Stimulated activated CD8-positive, alpha-beta memory T cell treated with anti-CD3 and anti-CD28 coated beads, Interleukin-4, amount 100 ng/mL, for 24 hours (primary cell): ENCODE measurements at regions not wholly inside any gene's neighbourhood (a gene's known extent, or its start where the extent isn't known, plus 50 kb on each side); places are given as distances from the start of the nearest gene placed in this dataset.

ENCODE experiments used
- DNase-seq: peaks from one replicate; pipeline ENCODE4 v3.0.0-alpha.2; 2020; ENCODE audit warnings: low read depth

DNA sequence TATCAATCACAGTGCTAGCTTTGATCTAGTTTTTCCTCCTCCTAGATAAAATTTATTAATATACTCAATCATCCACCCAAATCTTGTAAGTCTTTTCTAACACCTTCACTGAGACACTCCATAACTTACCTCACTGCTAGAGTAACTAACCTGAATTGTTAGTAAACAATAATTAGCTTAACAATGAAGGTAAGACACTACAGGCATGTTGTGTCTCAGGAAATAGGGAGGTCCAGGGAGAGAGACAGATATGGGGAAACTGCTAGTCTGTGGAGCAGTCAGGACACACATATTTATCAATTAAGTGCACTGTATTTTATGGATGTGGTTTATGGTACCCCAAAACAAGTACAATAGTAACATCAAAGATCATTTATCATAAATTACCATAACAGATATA, 94.2 kb upstream of the SSTR1 start:
- no peak for DNase-seq

GRCh38 chr14:38116895-38117294, 90.8 kb upstream of the SSTR1 start:
- DNase-seq: no peak

GRCh38 chr14:38120109-38120508, 87.6 kb upstream of the SSTR1 start:
- no peak for DNase-seq

DNA sequence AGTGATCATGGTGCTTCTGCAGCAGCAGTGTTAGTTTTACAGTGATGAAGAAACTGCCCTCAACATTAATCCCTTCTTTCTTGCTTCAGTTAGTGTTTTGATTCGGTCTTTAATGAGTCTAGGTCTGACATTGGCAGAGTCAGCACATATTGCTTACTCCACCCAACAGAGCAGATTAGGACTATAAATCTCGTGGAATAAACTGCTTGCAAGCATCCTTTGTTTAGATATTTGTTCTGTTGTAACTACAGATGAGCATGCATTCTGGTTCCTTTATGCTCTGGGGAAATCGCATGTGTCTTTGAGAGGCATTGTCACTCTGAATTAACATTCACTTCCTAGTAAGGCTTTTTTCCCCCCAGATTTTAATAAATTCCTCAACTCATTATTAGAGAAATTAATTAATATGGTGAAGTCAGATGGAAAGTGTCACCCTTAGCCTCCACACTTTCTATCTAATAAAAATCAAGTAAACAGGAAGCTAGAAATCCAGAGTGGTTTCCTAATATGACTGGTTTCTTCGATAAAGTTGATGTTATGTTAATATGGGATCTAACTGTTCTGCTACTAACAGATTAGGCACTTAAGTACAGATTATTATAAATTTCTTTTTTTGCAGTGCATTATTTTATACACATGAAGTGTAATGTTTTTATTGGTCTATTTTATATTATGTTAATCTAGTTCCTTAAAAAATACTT, 86.2 kb upstream of the SSTR1 start:
- DNase-seq: no peak

DNA sequence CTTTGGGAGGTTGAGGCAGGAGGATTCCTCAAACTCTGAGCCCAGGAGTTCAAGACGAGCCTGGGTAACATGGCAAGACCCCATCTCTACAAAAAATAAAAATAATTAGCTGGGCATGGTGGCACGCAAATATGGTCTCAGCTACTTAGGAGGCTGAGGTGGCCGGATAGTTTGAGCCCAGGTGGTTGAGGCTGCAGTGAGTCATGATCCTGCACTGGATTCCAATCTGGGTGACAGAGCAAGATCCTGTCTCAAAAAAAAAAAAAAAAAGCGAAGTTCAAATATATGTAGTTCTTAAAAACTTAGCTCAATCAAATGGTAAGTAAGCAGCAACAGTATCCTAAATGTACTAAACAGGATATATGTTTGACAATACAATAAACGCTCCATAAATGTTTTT, 85.5 kb upstream of the SSTR1 start:
- no peak for DNase-seq

DNA sequence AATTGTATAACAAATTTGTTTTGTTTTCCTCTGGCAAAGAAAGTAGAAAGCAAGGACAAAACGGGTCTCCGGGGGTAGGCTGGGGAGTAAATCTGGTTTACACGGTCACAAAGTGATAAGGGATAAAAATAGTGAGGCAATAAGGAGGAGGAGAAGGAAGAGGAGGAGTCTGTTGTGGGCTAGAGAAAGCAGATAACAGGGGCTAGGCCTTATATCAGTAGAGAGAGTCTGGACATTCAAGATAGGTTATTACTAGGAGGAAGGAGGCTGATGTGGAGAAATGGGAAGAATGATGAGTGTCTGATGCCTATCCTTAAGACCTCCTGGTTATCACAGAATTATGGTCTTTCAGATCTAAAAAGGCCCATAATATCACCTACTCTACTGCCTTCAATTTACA, 83.2 kb upstream of the SSTR1 start:
- no peak for DNase-seq

DNA sequence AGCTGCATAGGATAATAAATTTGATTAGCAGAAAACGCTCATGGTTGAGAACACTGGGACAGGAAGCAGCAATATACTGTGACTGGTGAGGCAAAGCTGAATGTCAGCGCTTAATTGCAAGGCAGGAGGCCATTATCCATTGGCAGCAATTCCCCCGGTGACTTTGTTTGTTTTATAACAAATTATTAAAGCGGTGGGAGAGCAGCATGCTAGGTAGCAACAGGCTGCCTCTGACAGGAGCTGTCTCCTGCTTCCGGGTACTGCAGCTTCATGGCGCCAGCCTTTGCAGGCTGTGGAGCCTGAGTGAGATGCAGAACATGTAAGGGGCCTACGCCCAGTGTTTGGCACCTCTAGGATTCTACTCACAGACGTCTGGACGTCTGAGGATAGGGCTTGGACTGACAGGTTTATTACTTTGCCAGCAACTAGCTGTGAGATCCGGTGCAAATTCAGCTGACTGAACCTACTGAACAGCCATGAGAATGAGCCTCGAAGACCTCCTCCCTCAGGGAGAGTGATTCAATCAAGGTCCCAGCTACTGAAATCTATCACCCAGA, 82.1 kb upstream of the SSTR1 start:
- DNase-seq: no peak

- DNase-seq: no peak
Observed at GRCh38 chr14:38127356-38127755, 80.3 kb upstream of the SSTR1 start.

DNA sequence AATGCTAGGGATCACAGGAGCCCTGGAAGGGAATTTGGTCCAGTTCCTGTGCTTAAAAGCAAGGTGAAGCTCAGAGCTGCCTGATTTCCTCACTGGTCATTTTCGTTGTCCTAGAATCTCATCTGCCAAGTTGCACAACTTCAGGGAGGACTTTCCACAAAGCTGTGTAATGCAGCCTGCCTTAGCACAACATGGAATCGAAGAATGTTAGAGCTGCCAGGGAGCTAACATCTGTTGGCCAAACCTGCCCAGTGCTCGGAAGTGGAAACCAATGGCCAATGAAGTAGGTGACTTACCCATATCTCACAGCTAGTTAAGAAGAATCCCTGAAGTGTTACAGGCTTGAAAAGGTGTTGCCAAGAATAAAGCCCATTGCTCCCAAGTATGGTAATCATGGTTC, 79.9 kb upstream of the SSTR1 start:
- DNase-seq: no peak

DNA sequence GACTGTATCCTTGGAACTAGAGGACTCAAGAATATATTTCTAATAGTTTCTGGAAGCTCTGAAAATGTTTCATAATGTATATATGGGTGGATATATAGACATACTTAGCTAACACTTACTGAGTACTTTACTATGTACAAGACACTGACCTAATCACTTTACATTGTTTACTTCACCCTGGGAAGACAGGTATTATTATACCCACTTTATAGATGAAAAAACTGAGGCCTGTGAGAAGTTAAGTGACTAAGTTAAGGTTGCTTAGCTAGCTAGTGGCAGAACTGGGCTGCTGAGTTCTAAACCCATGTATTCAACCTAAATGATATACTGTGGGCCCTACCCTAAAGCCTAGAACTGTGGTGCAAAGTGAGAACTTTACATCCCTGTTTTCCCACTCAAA, 79.1 kb upstream of the SSTR1 start:
- no peak for DNase-seq

DNA sequence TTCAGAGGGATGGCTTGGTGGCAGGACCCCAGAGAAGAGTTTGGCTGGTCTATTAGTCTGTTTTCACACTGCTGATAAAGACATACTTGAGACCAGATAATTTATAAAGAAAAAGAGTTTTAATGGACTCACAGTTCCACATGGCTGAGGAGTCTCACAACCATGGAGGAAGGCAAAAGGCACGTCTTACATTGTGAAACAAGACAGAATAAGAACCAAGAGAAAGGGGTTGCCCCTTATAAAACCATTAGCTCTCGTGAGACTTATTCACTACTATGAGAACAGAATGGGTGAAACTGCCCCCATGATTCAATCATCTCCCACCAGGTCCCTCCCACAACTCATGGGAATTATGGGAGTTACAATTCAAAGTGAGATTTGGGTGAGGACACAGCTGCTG, 78.5 kb upstream of the SSTR1 start:
- DNase-seq: no peak

DNA sequence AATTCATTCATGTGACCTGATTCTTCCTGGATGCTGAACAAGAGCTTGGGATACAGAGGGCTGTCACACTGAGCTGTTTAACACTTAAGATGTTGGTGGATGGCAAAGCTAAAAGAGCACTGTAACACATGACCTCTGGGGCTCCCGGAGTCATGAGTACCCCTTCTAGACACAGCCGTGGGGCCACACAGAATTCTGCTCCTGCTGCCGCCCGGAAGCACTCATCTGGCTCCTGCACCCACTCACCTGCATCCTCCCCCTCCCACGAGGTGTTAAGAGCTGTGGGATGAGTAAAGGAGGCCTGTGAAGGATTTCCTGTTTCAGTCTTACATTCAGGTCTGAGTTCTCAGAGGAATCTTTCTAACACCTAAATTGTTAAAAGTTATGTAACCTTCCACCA, 78.0 kb upstream of the SSTR1 start:
- DNase-seq: peak; percentile 20

DNA sequence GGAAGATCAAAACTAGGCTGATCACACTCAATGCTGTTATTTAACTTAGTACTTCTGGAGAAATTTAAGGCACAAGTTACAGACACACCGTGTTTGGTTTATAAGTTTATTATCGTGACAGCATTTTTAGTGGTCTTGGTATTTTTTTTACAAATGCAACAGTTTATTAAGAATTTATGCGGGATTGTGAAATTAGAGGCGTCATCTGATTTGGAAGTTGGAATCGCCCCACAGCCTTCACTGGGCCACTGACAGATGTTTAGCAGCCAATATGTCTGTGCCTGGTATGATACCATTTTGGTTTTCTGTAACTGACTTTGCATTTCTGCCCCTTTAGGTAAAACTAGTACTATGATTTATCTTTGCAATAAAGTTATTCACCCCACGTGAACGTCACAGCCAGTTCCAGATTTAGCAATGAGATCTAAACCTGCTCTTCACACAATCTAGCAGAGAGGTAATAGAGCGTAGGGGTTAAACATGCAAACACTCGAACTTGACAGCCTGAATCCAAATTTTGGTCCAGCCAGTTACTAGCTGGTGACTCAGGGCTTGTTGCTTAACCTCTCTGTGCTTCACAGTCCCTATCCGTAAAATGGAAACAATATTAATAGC, 73.2 kb upstream of the SSTR1 start:
- no peak for DNase-seq

DNA sequence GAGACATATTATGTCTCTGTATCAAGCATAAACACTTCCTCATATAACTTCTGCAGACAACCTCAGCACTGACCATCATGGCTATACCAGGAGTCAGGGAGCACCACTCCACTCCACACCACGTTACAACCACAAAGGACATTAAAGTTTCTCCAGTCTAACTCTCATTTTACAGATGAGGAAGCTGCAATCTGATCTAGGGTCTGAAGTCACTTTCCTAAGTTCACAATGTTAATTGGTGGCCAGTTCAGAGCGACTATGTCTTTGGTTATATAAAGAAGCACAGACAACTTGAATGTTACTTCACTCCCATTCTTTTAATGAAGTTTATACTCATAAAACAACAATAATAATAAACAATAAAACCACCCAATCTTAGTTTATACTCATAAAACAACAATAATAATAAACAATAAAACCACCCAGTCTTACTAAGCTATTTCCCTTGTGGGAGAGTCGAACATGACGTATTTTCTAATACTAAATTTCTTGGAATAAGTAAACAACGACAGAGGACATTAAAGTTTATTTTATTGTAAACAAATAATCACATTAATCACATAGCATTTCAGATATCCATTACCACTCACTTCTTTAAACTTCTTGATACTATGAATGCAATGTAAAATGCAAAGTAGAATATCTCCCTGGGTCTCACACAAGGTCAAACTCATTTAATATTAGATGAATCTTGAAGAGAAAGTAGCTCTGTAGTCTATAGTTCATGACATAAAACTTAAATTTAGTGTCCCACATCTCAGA, 72.4 kb upstream of the SSTR1 start:
- no peak for DNase-seq

DNA sequence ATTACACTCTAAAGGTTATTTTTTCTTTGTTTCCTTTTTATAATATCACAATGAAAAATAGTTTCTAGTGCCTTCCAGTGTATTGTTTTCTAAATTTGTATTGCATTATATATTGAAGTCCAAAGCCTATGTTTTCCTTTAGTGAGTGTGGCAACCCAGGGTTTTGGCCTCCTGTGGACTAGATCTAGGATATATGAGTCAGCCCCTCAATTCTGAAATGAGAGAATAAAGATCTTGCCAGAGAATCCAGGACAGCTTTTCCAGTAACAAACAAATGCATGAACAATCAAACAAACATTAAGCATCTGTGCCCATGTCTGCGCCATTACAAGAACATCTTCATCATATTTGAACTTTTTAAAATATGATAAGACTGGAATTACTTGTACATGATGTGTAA, 70.7 kb upstream of the SSTR1 start:
- no peak for DNase-seq

DNA sequence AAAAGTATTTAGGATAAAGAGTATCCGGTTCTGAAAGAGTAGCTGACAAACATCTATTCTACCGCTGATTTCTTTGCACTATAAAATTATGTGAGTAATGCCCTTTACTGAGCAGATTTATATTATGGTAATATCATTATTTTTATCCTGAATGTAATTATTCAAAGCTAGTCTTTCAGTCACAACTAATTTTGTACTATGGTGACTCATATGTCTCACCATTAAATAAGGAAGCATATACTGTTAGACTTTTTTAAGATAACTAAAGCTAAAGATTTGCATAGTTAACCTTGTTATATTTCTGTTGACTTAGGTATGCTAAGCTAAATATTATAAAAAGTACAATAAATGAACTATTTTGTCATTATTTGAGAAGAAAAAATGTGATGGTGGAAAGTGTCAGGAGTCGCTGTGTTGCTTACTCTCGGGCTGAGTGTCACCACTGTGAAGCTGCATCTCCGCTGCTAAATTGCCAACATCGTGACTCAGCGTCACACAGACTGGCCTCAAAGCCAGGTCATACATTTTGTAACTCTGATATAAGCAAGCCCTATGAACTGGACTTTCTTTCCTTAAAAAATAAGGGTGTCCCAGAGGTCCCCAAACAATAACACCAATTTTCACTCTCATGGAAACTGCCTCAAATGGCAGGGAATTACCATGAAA, 69.1 kb upstream of the SSTR1 start:
- DNase-seq: no peak

DNA sequence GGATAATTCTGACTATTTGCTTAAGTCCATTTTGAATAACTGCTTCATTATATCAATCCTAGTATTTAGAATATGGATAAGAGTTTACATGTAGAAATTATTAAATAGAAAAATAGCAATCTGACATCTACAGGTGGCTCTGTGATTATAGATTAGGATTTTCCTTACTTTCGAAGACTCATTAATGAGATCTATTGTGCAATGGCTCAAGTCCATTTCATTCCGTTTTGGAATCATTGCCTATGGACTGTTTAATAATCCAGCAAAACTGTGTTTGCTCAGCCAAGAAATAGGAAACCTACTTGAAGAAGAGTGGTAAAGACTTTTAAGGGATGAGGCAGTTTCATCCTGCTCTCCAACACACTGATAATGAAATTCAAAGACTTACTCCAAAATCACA, 67.8 kb upstream of the SSTR1 start:
- no peak for DNase-seq

DNA sequence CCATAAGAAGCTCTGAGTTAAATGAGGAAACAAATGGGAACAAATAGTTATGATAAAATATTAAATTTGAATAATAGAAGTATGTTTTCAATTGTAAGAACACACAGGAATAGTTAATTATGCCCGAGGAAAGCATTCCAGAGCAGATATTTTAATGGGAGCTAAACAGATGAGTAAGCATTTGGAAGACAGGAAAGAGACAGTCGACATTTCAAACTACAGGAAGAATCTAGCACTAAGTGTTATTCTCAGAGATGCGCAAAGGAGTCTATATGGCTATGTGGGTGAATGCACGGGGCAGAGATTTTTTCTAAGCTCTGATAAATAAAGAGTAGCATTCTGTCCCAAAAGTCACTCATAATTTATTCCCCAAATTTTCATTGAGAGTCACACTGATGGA, 64.5 kb upstream of the SSTR1 start:
- no peak for DNase-seq

GRCh38 chr14:38143659-38144505, 63.8 kb upstream of the SSTR1 start:
- no peak for DNase-seq

- no peak for DNase-seq
Observed at GRCh38 chr14:38145142-38145541, 62.6 kb upstream of the SSTR1 start.

DNA sequence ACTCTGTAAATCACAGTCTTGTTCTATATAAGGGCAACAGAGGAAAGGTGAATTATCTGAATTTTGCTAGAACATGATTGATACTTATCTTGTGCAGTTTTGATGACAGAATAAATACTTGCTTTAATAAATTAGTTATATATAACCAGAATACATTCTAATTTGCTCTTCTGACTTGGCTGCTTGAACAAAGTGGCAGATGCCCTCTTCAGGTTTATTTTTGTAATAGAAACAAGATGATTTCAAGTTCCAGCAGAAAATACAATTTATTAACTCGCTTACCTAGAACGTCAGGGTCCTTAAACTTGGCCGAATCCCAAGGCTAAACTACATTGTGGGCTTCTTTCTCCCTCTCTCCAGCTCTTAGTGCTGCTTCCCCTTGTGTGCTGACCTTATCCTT, 57.6 kb upstream of the SSTR1 start:
- no peak for DNase-seq
